Psoas muscle (tissue), 7 donors: ENCODE measurements at regions not wholly inside any gene's neighbourhood (a gene's known extent, or its start where the extent isn't known, plus 50 kb on each side); places are given as distances from the start of the nearest gene placed in this dataset.

ENCODE experiments used
- ATAC-seq, 4 donors: fragments of 200-7000 bp; cut with Tn5 transposase; one replicate each; pipeline ENCODE4 v1.9.1; 2020; ENCODE audit warnings: moderate library complexity in 3 of 4, mild to moderate bottlenecking in 2 of 4
- DNase-seq, 2 donors: peaks; one replicate each; pipeline ENCODE4 v3.0.0-alpha.2; 2020
- H3K27ac ChIP-seq: fragments of 200-600 bp; one replicate; pipeline ENCODE4 v1.8.0; 2022
- H3K27me3 ChIP-seq, 3 donors: fragments of 200-600 bp in 1 of 3; one replicate each; pipeline versions ENCODE4 v1.6.1 to v1.8.0; 2013 to 2022; ENCODE audit warnings: low read length in 2 of 3, mild to moderate bottlenecking in 2 of 3, moderate library complexity in 1 of 3; ENCODE audit not compliant: insufficient read depth in 3 of 3
- H3K36me3 ChIP-seq, 2 donors: fragments of 200-600 bp in 1 of 2; one replicate each; pipeline versions ENCODE4 v1.6.1 to v1.8.0; 2013 to 2022; ENCODE audit warnings: low read depth in 1 of 2, mild to moderate bottlenecking in 1 of 2, moderate library complexity in 1 of 2; ENCODE audit not compliant: insufficient read depth in 1 of 2
- H3K4me1 ChIP-seq: fragments of 200-600 bp; one replicate; pipeline ENCODE4 v1.8.0; 2022
- H3K4me3 ChIP-seq: fragments of 200-600 bp; one replicate; pipeline ENCODE4 v1.8.0; 2022; ENCODE audit warnings: mild to moderate bottlenecking
- H3K9me3 ChIP-seq: fragments of 200-600 bp; one replicate; pipeline ENCODE4 v1.8.0; 2022
- WGBS, 3 donors: extraction: QIAGEN DNeasy Blood & Tissue Kit; methylation state at CpG; one replicate each; pipeline versions ENCODE4 v1.1.6 to v1.1.7; 2013; 5-methylcytosine and 5-hydroxymethylcytosine counted together
- intact Hi-C, 2 donors: fragments of 100-400 bp; cut with DNase I; formaldehyde crosslinking; loops; one replicate each; pipeline versions ENCODE4 v1.11.0 to v1.14.2; 2022
- TF ChIP-seq, protein P1 (sequence below): fragments of 200-600 bp; IDR thresholded peaks from one replicate; pipeline ENCODE4 v1.8.0; 2022; ENCODE audit warnings: antibody characterized with exemption
- donor health status: healthy with polysubstance abuse.
- donor health status: DM: no; HTN: no; CAD: no; lungs with moderate emphysema.
- donor health status: Bipolar disorder and iron deficiency.
- donor health status: healthy.
- donor health status: DM: yes; HTN: yes; CAD: no.
- donor health status: DM: no; HTN: no; CAD: no.
- donor health status: DM: yes; HTN: yes; CAD: no.

- WGBS, 3 donors, result 77 to 79% (median 78%) methylated on average over 2 of the region's 2 CpGs
- no peak for DNase-seq
- H3K27ac ChIP-seq, result no peak overlapping the region
- no peaks in the 10 kb centered on the region for H3K27me3 ChIP-seq
- intact Hi-C loops, result no loop called here
- ATAC-seq, result no peak
- H3K9me3 ChIP-seq, result peaks cover 10% of the 10 kb centered on the region
- no peaks in the 10 kb centered on the region for H3K4me1 ChIP-seq
- no peaks in the 10 kb centered on the region for H3K36me3 ChIP-seq
- H3K4me3 ChIP-seq, result no peak overlapping the region
- TF ChIP-seq, protein P1, sequence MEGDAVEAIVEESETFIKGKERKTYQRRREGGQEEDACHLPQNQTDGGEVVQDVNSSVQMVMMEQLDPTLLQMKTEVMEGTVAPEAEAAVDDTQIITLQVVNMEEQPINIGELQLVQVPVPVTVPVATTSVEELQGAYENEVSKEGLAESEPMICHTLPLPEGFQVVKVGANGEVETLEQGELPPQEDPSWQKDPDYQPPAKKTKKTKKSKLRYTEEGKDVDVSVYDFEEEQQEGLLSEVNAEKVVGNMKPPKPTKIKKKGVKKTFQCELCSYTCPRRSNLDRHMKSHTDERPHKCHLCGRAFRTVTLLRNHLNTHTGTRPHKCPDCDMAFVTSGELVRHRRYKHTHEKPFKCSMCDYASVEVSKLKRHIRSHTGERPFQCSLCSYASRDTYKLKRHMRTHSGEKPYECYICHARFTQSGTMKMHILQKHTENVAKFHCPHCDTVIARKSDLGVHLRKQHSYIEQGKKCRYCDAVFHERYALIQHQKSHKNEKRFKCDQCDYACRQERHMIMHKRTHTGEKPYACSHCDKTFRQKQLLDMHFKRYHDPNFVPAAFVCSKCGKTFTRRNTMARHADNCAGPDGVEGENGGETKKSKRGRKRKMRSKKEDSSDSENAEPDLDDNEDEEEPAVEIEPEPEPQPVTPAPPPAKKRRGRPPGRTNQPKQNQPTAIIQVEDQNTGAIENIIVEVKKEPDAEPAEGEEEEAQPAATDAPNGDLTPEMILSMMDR, result no peak
Measured at GRCh38 chr12:74818412-74818811, 280.8 kb downstream of the ATXN7L3B start.

DNA sequence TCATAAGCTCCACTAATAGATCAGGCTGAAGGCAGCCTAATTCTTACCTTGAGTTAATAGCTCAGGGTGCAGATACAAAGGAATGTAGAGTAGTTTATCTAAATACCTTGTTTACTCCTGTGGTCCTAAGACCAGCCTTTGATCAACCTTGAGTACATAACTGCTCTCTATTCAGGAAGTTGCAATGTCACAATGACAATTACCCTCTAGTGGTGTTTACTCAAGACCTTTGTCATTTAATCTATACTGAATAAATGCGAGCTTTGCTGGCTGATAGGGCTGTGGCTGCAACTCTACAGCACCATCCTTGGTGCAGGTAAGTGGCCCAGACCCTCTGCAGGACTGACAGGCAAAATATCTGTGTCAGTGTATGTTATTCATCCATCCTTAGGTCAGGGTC, 282.7 kb downstream of the ATXN7L3B start:
- WGBS, 3 donors, result 62 to 74% (median 71%) methylated on average over 1 of the region's 1 CpG
- intact Hi-C loops, result no loop called here
- TF ChIP-seq, protein P1, result no peak

GRCh38 chr12:74836567-74836966, 298.9 kb downstream of the ATXN7L3B start:
- no peaks in the 10 kb centered on the region for H3K9me3 ChIP-seq
- no peak overlapping the region for H3K4me3 ChIP-seq
- H3K27me3 ChIP-seq, result no peaks in the 10 kb centered on the region
- 24 to 78% (median 51%) methylated on average over 2 of the region's 2 CpGs for WGBS, 3 donors
- DNase-seq (no peak), ATAC-seq (no peak)
- intact Hi-C loops, result no loop called here
- no peaks in the 10 kb centered on the region for H3K4me1 ChIP-seq
- TF ChIP-seq, protein P1, result no peak
- no peak overlapping the region for H3K27ac ChIP-seq
- no peaks in the 10 kb centered on the region for H3K36me3 ChIP-seq

More for the DNA sequence above, 282.7 kb downstream of the ATXN7L3B start:
- no peak for ATAC-seq
- no peaks in the 10 kb centered on the region for H3K9me3 ChIP-seq
- H3K4me1 ChIP-seq, result no peaks in the 10 kb centered on the region
- H3K36me3 ChIP-seq, result no peaks in the 10 kb centered on the region
- H3K4me3 ChIP-seq, result no peak overlapping the region
- no peaks in the 10 kb centered on the region for H3K27me3 ChIP-seq
- no peak overlapping the region for H3K27ac ChIP-seq
- no peak for DNase-seq

GRCh38 chr12:74846116-74846515, 308.5 kb downstream of the ATXN7L3B start:
- TF ChIP-seq, protein P1, result no peak
- H3K4me3 ChIP-seq, result no peak overlapping the region
- H3K27ac ChIP-seq, result no peak overlapping the region
- WGBS, 3 donors, result 56 to 66% (median 62%) methylated on average over 2 of the region's 2 CpGs
- no peaks in the 10 kb centered on the region for H3K4me1 ChIP-seq
- intact Hi-C loops, result no loop called here
- no peaks in the 10 kb centered on the region for H3K27me3 ChIP-seq
- ATAC-seq (no peak), DNase-seq (no peak)
- H3K9me3 ChIP-seq, result no peaks in the 10 kb centered on the region
- H3K36me3 ChIP-seq, result no peaks in the 10 kb centered on the region

DNA sequence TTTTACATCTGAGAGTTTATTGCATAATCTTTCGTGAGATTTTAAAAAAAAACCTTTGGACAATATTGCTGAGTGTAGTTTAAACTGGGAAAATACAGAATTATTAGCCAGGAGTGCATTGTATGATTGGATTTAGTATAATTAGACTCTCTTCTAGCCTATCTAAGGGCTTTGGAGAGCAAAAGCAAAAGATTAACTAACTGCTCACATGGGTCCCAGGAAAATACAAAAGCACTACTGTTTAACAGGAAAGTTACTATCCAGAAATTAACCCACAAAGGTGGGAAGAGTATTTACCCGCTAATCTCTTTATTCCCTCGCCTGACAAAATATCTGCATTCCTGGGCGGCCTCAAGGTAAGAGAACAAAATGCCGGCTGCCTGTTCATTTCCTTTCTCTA, 309.5 kb downstream of the ATXN7L3B start:
- no peak overlapping the region for H3K27ac ChIP-seq
- H3K27me3 ChIP-seq, result no peaks in the 10 kb centered on the region
- no peaks in the 10 kb centered on the region for H3K4me1 ChIP-seq
- TF ChIP-seq, protein P1, result no peak
- H3K36me3 ChIP-seq, result no peaks in the 10 kb centered on the region
- DNase-seq (no peak), ATAC-seq (no peak)
- H3K9me3 ChIP-seq, result no peaks in the 10 kb centered on the region
- WGBS, 3 donors, result 76 to 81% (median 80%) methylated on average over 5 of the region's 5 CpGs
- no peak overlapping the region for H3K4me3 ChIP-seq
- intact Hi-C loops, result no loop called here
